Mammary epithelial cell (primary cell): ENCODE measurements at regions not wholly inside any gene's neighbourhood (a gene's known extent, or its start where the extent isn't known, plus 50 kb on each side); places are given as distances from the start of the nearest gene placed in this dataset.

Source experiments
- EZH2 ChIP-seq: IDR thresholded peaks from 2 replicates; pipeline ENCODE4 v1.6.1; 2012; ENCODE audit warnings: low read length, inconsistent platforms, borderline replicate concordance
- TF ChIP-seq, protein P1 (sequence below), 2 donors: IDR thresholded peaks in 1 of 2; conservative IDR thresholded peaks in 1 of 2; 2 replicates each; pipeline ENCODE4 v1.5.1; 2011 to 2012; ENCODE audit warnings: inconsistent platforms in 2 of 2, low read length in 2 of 2, mild to moderate bottlenecking in 2 of 2, control low read depth in 1 of 2, low read depth in 1 of 2; ENCODE audit not compliant: insufficient read depth in 1 of 2; ENCODE audit errors: extremely low read depth in 1 of 2

DNA sequence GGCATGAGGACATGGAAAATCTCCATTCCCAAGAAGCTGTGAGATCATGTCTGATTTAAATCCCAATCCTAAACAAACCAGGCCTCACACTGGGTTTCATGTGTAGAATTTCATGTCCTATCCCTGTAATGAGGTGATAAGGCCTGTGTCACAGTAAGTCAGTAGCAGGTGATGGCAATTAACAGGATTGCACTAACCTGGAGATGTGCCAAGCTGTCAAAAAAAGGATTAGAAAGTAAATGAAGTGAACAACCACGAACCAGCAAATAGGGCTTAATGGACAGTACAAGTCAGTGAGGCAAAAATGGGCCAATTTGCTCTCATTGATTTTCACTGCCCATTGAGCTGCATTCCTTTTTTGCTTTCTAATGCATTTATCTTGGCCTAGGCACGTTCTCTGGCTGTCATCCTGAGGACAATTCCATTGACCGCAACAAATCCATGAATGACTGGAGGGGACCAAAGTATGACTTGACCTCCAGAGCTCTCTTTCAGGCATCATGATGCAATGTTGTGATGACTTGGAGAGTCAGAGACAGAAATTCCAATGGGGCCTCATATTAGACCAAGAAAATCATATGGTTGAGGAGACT is 673.6 kb upstream of the ADGRL2 start:
- TF ChIP-seq, protein P1, sequence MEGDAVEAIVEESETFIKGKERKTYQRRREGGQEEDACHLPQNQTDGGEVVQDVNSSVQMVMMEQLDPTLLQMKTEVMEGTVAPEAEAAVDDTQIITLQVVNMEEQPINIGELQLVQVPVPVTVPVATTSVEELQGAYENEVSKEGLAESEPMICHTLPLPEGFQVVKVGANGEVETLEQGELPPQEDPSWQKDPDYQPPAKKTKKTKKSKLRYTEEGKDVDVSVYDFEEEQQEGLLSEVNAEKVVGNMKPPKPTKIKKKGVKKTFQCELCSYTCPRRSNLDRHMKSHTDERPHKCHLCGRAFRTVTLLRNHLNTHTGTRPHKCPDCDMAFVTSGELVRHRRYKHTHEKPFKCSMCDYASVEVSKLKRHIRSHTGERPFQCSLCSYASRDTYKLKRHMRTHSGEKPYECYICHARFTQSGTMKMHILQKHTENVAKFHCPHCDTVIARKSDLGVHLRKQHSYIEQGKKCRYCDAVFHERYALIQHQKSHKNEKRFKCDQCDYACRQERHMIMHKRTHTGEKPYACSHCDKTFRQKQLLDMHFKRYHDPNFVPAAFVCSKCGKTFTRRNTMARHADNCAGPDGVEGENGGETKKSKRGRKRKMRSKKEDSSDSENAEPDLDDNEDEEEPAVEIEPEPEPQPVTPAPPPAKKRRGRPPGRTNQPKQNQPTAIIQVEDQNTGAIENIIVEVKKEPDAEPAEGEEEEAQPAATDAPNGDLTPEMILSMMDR (conservative IDR thresholded peaks at IDR 0.05 in 1 of 2, IDR thresholded peaks at IDR 0.05 in 1 of 2; ENCODE audit: extremely low read depth in 1 of 2, insufficient read depth in 1 of 2, low read depth in 1 of 2, low read length in 2 of 2): no peak
- no peak for TF ChIP-seq EZH2
